HFF-Myc (cell line): ENCODE measurements at regions not wholly inside any gene's neighbourhood (a gene's known extent, or its start where the extent isn't known, plus 50 kb on each side); places are given as distances from the start of the nearest gene placed in this dataset.

Experiments used
- DNase-seq: peaks from one replicate; pipeline ENCODE4 v3.0.0-alpha.2; 2011; ENCODE audit warnings: low read depth; ENCODE audit errors: extremely low read depth
- H3K4me3 ChIP-seq: replicated peaks from 2 replicates; pipeline ENCODE4 v1.5.1; 2011; ENCODE audit warnings: low read depth, mild to moderate bottlenecking, control low read depth, low read length
- CTCF ChIP-seq: IDR thresholded peaks from 2 replicates; pipeline ENCODE4 v1.5.1; 2012; ENCODE audit warnings: mild to moderate bottlenecking, low read depth, low read length, control low read depth; ENCODE audit errors: missing control alignments

- no peak for DNase-seq
- no peak overlapping the region for H3K4me3 ChIP-seq
- no peak for TF ChIP-seq CTCF
These were observed 52.8 kb upstream of the STK26 start for GRCh38 chrX:131970347-131970746.
